VCaP (cell line): ENCODE measurements at regions not wholly inside any gene's neighbourhood (a gene's known extent, or its start where the extent isn't known, plus 50 kb on each side); places are given as distances from the start of the nearest gene placed in this dataset.
"Not testable (repeated sequence)": the region's sequence is repeated elsewhere in the genome, so short reads cannot be mapped to it uniquely, and the experiment has no call there.

Experiments used
- H3K27ac ChIP-seq: fragments of 450-650 bp; 2 replicates; pipeline ENCODE4 v1.5.1; 2017
- CTCF ChIP-seq: fragments of 450-650 bp; conservative IDR thresholded peaks from 2 replicates; pipeline ENCODE4 v1.5.1; 2017; ENCODE audit warnings: mild to moderate bottlenecking, moderate library complexity

- no peak for TF ChIP-seq CTCF
- no peak overlapping the region for H3K27ac ChIP-seq
Measured at GRCh38 chr4:20017070-20017776, 234.5 kb upstream of the SLIT2 start.

- H3K27ac ChIP-seq, result no peak overlapping the region
- no peak for TF ChIP-seq CTCF
Measured at GRCh38 chr4:20015636-20016224, 236.0 kb upstream of the SLIT2 start.

GRCh38 chr4:20003836-20004558, 247.7 kb upstream of the SLIT2 start:
- H3K27ac ChIP-seq, result not testable (repeated sequence)

- TF ChIP-seq CTCF, result no peak
- no peak overlapping the region for H3K27ac ChIP-seq
Measured at GRCh38 chr4:19999775-20000414, 251.8 kb upstream of the SLIT2 start.

GRCh38 chr4:19999276-19999675, 252.4 kb upstream of the SLIT2 start:
- no peak overlapping the region for H3K27ac ChIP-seq
- TF ChIP-seq CTCF, result no peak

GRCh38 chr4:19993242-19993641, 258.5 kb upstream of the SLIT2 start:
- H3K27ac ChIP-seq, result no peak overlapping the region
- TF ChIP-seq CTCF, result no peak

- TF ChIP-seq CTCF, result no peak
- H3K27ac ChIP-seq, result no peak overlapping the region
Measured at GRCh38 chr4:19992471-19993093, 259.1 kb upstream of the SLIT2 start.
